HPDE6-E6E7 (cell line): ENCODE measurements at regions not wholly inside any gene's neighbourhood (a gene's known extent, or its start where the extent isn't known, plus 50 kb on each side); places are given as distances from the start of the nearest gene placed in this dataset.

Source experiments
- DNase-seq: peaks from one replicate; pipeline ENCODE4 v3.0.0; 2011; ENCODE audit warnings: missing footprints; ENCODE audit errors: extremely low spot score

GRCh38 chr3:59546522-59546921 lies 496.7 kb upstream of the CFAP20DC start:
- DNase-seq: no peak

- DNase-seq: no peak
These were observed 495.5 kb upstream of the CFAP20DC start for GRCh38 chr3:59545374-59545773.

GRCh38 chr3:59542276-59542675 lies 492.5 kb upstream of the CFAP20DC start:
- DNase-seq: no peak

DNA sequence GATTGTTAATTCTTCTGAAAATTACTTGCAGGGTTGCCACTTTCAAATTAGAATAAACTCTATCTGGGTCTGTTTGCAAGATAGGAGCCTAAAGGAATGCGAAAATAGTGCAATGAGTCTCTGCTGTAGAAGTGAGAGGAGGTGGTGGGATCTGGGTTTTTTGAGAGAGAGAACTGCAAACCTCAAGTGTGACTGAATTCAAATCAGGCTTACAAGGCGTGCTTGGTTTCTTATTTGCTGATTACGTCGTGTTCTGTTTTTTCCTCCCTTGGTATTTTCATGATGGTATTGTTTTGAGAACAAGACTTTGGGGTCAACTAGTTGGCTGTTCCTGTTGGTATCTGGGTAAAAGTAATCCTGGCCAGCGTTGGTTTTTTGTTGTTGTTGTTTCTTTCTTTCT lies 490.9 kb upstream of the CFAP20DC start:
- no peak for DNase-seq

DNA sequence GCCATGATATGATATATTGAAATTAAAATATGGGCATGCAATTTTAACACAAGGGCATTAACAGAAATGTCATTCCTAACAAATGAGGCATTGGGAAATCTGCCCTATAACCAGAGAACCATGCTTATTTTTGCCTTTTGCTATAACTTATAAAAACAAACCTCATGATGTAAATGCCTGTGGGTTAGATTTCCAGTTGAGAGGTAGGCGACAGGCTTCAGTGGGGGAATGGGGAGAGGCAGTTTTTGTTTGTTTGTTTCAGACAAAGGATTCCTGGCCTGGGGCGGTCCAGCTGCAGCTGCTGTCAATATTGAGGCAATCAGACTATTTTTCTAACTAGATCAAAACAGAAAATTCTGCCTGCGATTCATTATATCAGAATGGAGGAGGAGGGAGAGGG lies 490.4 kb upstream of the CFAP20DC start:
- DNase-seq: no peak

DNA sequence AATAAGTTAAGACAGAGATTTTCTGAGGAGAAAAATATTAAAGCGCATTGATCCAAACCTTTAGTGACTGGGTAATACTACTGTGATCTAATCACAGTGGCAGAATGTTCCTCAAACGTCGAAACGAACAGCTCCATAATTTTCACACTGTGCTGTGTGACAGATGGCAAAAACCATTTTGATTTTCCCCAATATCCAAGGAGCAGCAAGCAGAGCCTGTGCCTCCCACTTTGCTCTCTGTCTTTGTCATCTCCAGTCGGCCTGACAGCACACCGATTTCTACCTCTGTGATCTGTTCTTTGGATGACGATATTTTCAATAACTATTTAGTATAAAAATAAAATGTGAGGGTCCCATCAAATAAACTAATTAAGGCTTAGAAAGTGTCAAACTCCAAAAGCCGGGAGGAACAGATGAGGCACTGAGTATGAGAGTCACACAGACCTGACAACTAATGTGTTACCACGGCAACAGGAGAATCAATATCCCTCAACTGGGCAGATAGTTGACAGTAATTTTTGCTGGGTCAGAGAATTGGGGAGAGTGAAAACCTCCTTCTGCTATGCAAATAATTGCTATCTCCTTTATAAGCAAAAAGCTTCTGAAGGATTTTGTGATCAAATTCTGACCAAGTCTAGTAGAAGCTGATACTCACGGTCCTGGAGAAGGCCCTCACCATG lies 489.1 kb upstream of the CFAP20DC start:
- no peak for DNase-seq

DNA sequence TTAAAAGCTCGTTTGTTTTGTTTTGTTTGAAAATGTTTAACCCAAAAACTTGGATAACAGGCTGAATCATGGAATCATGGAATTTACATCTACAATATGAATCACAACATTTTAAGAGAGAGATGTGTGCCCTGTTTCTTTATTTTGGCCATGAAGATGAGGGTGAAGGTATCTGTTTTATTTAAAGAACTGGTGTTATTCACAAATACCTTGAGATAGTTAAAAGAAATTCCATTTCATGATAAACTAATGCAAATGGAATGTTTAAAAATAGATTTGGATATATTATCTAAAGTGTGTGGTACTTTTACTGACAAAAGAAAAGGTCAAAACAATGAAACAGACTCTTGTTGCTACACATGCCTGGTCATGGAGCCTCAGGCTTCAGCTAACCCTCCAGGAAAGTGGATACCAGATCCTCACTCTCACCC lies 486.0 kb upstream of the CFAP20DC start:
- DNase-seq: no peak

- no peak for DNase-seq
These were observed 482.2 kb upstream of the CFAP20DC start for GRCh38 chr3:59531994-59532393.

GRCh38 chr3:59531066-59531745 lies 481.4 kb upstream of the CFAP20DC start:
- no peak for DNase-seq

GRCh38 chr3:59528251-59528650 lies 478.4 kb upstream of the CFAP20DC start:
- no peak for DNase-seq

GRCh38 chr3:59527493-59527892 lies 477.7 kb upstream of the CFAP20DC start:
- no peak for DNase-seq

- no peak for DNase-seq
These were observed 477.2 kb upstream of the CFAP20DC start for GRCh38 chr3:59526999-59527398.

DNA sequence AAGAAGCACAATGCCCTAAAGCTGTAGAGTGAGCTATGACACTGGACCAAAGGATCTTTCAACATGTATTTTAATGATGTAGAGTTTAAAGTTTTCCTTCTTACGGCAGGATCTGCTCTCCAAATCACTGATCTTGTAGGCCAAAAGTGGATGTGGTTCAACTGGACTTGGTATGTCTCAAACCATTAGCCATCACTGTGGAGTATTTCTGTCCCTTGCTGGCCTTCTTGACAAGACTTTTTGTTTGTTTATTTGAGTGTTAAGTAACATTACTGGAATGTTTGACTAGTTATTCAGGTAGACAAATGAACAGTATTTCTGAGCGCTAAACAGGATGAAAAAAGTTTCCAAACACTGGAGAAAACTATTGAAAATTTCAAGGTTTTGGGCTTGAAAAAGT lies 472.7 kb upstream of the CFAP20DC start:
- DNase-seq: no peak

GRCh38 chr3:59519094-59519493 lies 469.3 kb upstream of the CFAP20DC start:
- DNase-seq: no peak

DNA sequence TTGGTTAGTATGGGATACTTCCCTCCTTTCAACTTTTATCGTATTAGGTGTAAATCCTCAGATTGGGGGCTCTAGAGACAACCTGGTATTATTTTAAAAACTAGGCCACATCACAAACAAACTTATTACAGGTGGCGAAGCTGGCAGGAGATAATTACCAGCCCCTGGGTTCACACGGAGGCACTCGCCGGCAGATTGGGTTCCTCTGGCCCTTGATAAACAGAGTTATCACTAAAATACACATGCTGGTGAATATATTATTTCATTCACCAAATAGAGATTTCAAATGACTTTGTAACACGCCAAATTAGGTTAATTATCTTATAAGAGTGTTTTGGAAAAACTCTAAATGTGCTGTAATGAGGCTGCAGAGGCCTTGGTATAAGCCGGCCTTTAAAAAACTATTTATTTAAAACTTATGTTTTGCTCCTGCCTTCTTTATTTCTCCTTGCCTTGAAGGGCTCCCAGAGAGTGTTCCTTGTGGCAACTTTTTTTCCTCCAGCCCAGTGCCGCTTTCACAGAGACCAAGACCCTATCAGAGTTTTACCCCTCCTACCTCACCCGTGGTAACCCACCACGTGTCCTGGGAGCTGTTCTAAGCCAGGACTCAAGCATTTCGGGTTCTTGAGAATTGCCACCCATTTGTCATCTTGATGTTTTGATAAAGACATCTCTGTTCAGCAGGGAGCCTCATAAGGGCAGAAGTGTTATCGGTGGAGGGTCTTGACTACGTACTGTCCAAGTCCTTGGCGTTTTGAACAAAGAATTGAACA lies 468.6 kb upstream of the CFAP20DC start:
- no peak for DNase-seq

DNA sequence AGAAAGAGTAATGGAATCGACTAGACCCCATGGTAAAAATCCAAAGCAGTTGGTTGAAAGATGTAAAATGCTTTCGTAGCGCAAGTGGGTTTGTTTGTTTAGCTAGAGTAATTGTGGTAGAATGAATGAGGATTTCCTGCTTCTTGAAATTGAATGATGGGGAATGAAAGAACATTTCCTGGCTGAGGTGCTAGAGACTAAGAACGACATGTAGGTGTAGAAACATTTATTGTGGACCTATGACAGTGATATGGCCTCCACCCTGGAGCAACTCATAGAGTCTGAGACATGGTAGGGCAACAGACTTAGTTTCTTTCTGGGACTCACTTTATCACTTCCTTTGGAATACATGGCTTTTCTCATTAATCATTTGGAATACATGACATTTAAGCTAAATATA lies 467.6 kb upstream of the CFAP20DC start:
- DNase-seq: no peak

- no peak for DNase-seq
These were observed 466.1 kb upstream of the CFAP20DC start for GRCh38 chr3:59515966-59516365.

- no peak for DNase-seq
These were observed 465.1 kb upstream of the CFAP20DC start for GRCh38 chr3:59514865-59515482.

DNA sequence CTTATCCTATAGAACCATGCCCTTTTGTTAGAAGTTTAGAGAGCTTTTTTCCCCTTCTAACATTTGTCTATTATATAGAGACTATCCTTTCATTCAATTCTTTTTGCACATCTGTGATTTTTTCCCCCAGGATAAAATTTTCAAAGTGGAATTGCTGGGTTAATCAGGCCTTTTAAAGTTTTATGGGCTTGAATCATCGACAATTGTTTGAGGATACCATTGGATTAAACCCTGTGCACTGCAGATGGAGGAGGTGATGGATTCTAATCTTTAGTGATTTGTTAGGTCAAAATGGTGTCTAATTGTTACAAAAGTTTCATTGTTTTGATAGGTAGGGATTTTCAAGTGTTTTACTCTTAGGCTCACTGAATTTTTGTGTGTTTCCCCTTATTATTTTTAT lies 463.7 kb upstream of the CFAP20DC start:
- DNase-seq: no peak

DNA sequence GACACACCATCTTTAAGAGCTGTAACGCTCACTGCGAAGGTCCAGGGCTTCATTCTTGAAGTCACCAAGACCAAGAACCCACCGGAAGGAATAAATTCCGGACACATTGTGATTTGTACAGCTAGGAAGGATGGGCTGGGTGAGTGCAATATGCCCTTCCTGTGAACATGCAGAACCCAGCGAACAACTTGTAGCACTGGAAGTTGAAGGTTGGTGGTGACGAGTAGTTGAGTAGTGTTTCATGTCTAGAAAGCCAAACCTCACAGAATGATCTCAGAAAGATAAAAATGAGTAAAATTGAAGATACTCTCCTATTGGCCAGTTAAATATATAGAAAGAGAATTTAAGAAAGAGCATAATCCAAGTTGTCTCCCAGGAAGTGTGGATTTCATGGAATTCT lies 462.2 kb upstream of the CFAP20DC start:
- no peak for DNase-seq

- DNase-seq: no peak
These were observed 460.8 kb upstream of the CFAP20DC start for GRCh38 chr3:59510576-59510975.

GRCh38 chr3:59508273-59508672 lies 458.4 kb upstream of the CFAP20DC start:
- DNase-seq: no peak
